Heart left ventricle (tissue), 16 donors: ENCODE measurements at regions not wholly inside any gene's neighbourhood (a gene's known extent, or its start where the extent isn't known, plus 50 kb on each side); places are given as distances from the start of the nearest gene placed in this dataset.
A peak's percentile ranks its signal among the peaks of the same experiment; 100 is the strongest.

Source experiments
- ATAC-seq, 4 donors: fragments of 200-7000 bp; cut with Tn5 transposase; one replicate each; pipeline ENCODE4 v1.9.1; 2020 to 2022; ENCODE audit warnings: moderate library complexity in 4 of 4, mild to moderate bottlenecking in 3 of 4, moderate number of reproducible peaks in 1 of 4
- DNase-seq, 5 donors: peaks; one replicate each; pipeline ENCODE4 v3.0.0-alpha.2; 2020
- H3K27ac ChIP-seq, 12 donors: fragments of 200-600 bp; sonication (generic) in 4 of 12; one replicate each; pipeline versions ENCODE4 v1.5.0 to v1.8.0; 2016 to 2022; ENCODE audit warnings: mild to moderate bottlenecking in 2 of 12
- H3K27me3 ChIP-seq, 9 donors: fragments of 200-600 bp; sonication (generic) in 2 of 9; one replicate each; pipeline versions ENCODE4 v1.5.1 to v1.8.0; 2016 to 2022; ENCODE audit warnings: mild to moderate bottlenecking in 3 of 9
- H3K36me3 ChIP-seq, 9 donors: fragments of 200-600 bp; sonication (generic) in 2 of 9; one replicate each; pipeline versions ENCODE4 v1.5.0 to v1.8.0; 2018 to 2022; ENCODE audit warnings: mild to moderate bottlenecking in 2 of 9
- H3K4me1 ChIP-seq, 12 donors: fragments of 200-600 bp; sonication (generic) in 4 of 12; one replicate each; pipeline versions ENCODE4 v1.5.0 to v1.8.0; 2016 to 2022; ENCODE audit warnings: mild to moderate bottlenecking in 3 of 12
- H3K4me3 ChIP-seq, 12 donors: fragments of 200-600 bp; sonication (generic) in 4 of 12; one replicate each; pipeline versions ENCODE4 v1.5.0 to v1.8.0; 2017 to 2022; ENCODE audit warnings: mild to moderate bottlenecking in 9 of 12, moderate library complexity in 4 of 12
- H3K9me3 ChIP-seq, 12 donors: fragments of 200-600 bp; sonication (generic) in 4 of 12; one replicate each; pipeline versions ENCODE4 v1.5.0 to v1.8.0; 2016 to 2022; ENCODE audit warnings: mild to moderate bottlenecking in 1 of 12
- POLR2A ChIP-seq, 2 donors: fragments of 450-650 bp; IDR thresholded peaks; one replicate each; pipeline ENCODE4 v1.6.1; 2017; ENCODE audit warnings: antibody characterized with exemption in 2 of 2, mild to moderate bottlenecking in 2 of 2, moderate library complexity in 2 of 2
- WGBS, 4 donors: extraction: QIAGEN DNeasy Blood & Tissue Kit in 2 of 4; methylation state at CpG; one replicate each; pipeline versions ENCODE4 v1.1.5 to v1.1.7; 2013 to 2018; 5-methylcytosine and 5-hydroxymethylcytosine counted together
- intact Hi-C, 10 donors: fragments of 100-400 bp; cut with DNase I; formaldehyde crosslinking; loops; one replicate each; pipeline versions ENCODE4 v1.11.1 to v1.14.2; 2022
- TF ChIP-seq, protein P1 (sequence below), 12 donors: fragments of 200-600 bp; sonication (generic) in 4 of 12; IDR thresholded peaks; one replicate each; pipeline versions ENCODE4 v1.5.0 to v1.8.0; 2018 to 2022; ENCODE audit warnings: antibody characterized with exemption in 12 of 12, mild to moderate bottlenecking in 5 of 12
- donor health status: ischemic (EF 13 %, LVEDD 7.1; RV severe dilation, severe dysfunction).
- donor health status: healthy with polysubstance abuse.
- donor health status: DM: no; HTN: yes; CAD: no.
- donor health status: DM: no; HTN: no; CAD: no.
- donor health status: ischemic (EF 25% LVEDD 6.9; RV normal size, moderate dysfunction).
- donor health status: ischemic (EF 25% LVEDD 5.7; RV mildly dilated, moderate dysfunction).
- donor health status: healthy.
- donor health status: DM: yes; HTN: yes; CAD: no.
- donor health status: ischemic (EF 35%, LVEDD 5.7; RV mildly dilated, moderate dysfunction).
- donor health status: nonischemic (EF 11% LVEDD 7.7; RV severe dilation, severe dysfunction).
- donor health status: DM: yes; HTN: yes; CAD: no.
- donor health status: PGD.
- donor health status: ischemic (EF 29% LVEDD 5.4; RV normal size, mild dysfunction).
- donor health status: nonischemic (EF 23%, LVEDD 6.1; RV moderate dilation, normal function).

GRCh38 chr14:104526723-104527645, 52.6 kb upstream of the C14orf180 start:
- H3K27ac ChIP-seq = no peak overlapping the region
- intact Hi-C loops = no loop called here
- no peak overlapping the region for H3K4me3 ChIP-seq
- H3K9me3 ChIP-seq = peaks cover 0 to 21% (median 6%) of the 10 kb centered on the region in 12 donors
- peaks cover 0 to 10% (median 0%) of the 10 kb centered on the region in 12 donors for H3K4me1 ChIP-seq
- no peaks in the 10 kb centered on the region for H3K27me3 ChIP-seq
- no peak for ATAC-seq
- no peak for TF ChIP-seq POLR2A (IDR thresholded peaks at IDR 0.05)
- TF ChIP-seq, protein P1, sequence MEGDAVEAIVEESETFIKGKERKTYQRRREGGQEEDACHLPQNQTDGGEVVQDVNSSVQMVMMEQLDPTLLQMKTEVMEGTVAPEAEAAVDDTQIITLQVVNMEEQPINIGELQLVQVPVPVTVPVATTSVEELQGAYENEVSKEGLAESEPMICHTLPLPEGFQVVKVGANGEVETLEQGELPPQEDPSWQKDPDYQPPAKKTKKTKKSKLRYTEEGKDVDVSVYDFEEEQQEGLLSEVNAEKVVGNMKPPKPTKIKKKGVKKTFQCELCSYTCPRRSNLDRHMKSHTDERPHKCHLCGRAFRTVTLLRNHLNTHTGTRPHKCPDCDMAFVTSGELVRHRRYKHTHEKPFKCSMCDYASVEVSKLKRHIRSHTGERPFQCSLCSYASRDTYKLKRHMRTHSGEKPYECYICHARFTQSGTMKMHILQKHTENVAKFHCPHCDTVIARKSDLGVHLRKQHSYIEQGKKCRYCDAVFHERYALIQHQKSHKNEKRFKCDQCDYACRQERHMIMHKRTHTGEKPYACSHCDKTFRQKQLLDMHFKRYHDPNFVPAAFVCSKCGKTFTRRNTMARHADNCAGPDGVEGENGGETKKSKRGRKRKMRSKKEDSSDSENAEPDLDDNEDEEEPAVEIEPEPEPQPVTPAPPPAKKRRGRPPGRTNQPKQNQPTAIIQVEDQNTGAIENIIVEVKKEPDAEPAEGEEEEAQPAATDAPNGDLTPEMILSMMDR (IDR thresholded peaks at IDR 0.05) = no peak
- H3K36me3 ChIP-seq = no peaks in the 10 kb centered on the region
- DNase-seq = no peak
- 56 to 73% (median 68%) methylated on average over 5 of the region's 5 CpGs for WGBS, 4 donors

- Histone ChIP-seq H3K27ac (no peak overlapping the region), H3K27me3 (no peaks in the 10 kb centered on the region), H3K9me3 (peaks cover 0 to 21% (median 6%) of the 10 kb centered on the region in 12 donors), H3K36me3 (no peaks in the 10 kb centered on the region), H3K4me1 (peaks cover 0 to 14% (median 0%) of the 10 kb centered on the region in 12 donors), H3K4me3 (no peak overlapping the region)
- no peak for ATAC-seq
- 78 to 91% (median 90%) methylated on average over 4 of the region's 4 CpGs for WGBS, 4 donors
- DNase-seq = no peak
- intact Hi-C loops = no loop called here
- no peak for TF ChIP-seq POLR2A (IDR thresholded peaks at IDR 0.05)
- TF ChIP-seq, protein P1 (IDR thresholded peaks at IDR 0.05) = no peak
These were observed 51.6 kb upstream of the C14orf180 start for GRCh38 chr14:104527857-104528459.

DNA sequence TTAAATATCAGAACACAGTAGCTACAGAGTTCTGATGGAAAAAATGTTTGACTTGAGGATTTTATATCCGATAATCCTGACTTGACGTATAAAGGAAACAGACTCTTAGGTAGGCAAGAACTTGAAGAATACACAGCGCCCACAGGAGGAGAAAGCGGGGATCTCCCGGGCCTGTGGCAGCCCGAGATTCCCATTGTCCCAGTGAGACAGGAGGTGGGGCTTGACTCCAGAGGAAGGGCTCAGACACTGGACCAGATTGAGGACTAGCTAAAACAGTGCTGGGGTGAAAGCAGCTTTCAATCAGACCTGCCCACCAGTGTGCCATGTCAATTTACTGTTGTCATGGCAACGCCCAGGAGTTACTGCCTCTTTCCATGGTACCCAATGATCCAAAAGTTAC, 51.1 kb upstream of the C14orf180 start:
- Histone ChIP-seq H3K4me1 (peaks cover 0 to 14% (median 0%) of the 10 kb centered on the region in 12 donors), H3K27me3 (no peaks in the 10 kb centered on the region), H3K36me3 (no peaks in the 10 kb centered on the region), H3K4me3 (no peak overlapping the region), H3K27ac (no peak overlapping the region), H3K9me3 (peaks cover 0 to 21% (median 6%) of the 10 kb centered on the region in 12 donors)
- WGBS, 4 donors = 86 to 92% (median 90%) methylated on average over 7 of the region's 7 CpGs
- ATAC-seq (no peak), DNase-seq (peak in 1 of 5 donors; percentile 3)
- intact Hi-C loops = no loop called here
- TF ChIP-seq, protein P1 (IDR thresholded peaks at IDR 0.05) = no peak
- no peak for TF ChIP-seq POLR2A (IDR thresholded peaks at IDR 0.05)
